ENCODE measurements at regions not wholly inside any gene's neighbourhood (a gene's known extent, or its start where the extent isn't known, plus 50 kb on each side); places are given as distances from the start of the nearest gene placed in this dataset.
"Not testable (repeated sequence)": the region's sequence is repeated elsewhere in the genome, so short reads cannot be mapped to it uniquely, and the experiment has no call there.

DNA sequence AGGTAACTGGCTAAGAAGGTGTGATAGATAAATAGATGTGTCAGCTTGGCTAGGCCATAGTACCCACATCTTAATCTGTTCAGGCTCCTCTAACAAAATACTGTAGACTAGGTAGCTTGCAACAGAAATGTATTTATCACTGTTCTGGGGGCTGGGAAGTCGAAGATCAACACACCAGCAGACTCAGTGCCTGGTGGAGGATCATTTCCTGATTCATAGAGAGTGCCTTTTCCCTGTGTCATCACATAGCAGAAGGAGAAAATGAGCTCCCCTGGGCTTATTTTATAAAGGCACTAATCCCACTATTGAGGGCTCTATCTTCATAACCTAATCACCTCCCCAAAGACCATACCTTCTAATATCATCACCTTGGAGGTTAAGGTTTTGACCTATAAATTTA, 532.7 kb upstream of the OLFM3 start:
- H3K27me3 ChIP-seq, result no peaks in the 10 kb centered on the region
- no peaks in the 10 kb centered on the region for H3K4me1 ChIP-seq
- no peak for DNase-seq (ENCODE audit: low spot score in 2 of 2)
- H3K36me3 ChIP-seq, result no peaks in the 10 kb centered on the region
- H3K27ac ChIP-seq, result no peak overlapping the region
- intact Hi-C loops (cut with DNase I; ENCODE audit: low total_unique reads), result no loop called here
- TF ChIP-seq POLR2A (IDR thresholded peaks at IDR 0.05) (no peak), POLR2AphosphoS5 (IDR thresholded peaks at IDR 0.05) (no peak)
- TF ChIP-seq, protein P1, sequence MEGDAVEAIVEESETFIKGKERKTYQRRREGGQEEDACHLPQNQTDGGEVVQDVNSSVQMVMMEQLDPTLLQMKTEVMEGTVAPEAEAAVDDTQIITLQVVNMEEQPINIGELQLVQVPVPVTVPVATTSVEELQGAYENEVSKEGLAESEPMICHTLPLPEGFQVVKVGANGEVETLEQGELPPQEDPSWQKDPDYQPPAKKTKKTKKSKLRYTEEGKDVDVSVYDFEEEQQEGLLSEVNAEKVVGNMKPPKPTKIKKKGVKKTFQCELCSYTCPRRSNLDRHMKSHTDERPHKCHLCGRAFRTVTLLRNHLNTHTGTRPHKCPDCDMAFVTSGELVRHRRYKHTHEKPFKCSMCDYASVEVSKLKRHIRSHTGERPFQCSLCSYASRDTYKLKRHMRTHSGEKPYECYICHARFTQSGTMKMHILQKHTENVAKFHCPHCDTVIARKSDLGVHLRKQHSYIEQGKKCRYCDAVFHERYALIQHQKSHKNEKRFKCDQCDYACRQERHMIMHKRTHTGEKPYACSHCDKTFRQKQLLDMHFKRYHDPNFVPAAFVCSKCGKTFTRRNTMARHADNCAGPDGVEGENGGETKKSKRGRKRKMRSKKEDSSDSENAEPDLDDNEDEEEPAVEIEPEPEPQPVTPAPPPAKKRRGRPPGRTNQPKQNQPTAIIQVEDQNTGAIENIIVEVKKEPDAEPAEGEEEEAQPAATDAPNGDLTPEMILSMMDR (IDR thresholded peaks at IDR 0.05), result no peak
- no peaks in the 10 kb centered on the region for H3K9me3 ChIP-seq
- H3K4me3 ChIP-seq, result no peak overlapping the region

DNA sequence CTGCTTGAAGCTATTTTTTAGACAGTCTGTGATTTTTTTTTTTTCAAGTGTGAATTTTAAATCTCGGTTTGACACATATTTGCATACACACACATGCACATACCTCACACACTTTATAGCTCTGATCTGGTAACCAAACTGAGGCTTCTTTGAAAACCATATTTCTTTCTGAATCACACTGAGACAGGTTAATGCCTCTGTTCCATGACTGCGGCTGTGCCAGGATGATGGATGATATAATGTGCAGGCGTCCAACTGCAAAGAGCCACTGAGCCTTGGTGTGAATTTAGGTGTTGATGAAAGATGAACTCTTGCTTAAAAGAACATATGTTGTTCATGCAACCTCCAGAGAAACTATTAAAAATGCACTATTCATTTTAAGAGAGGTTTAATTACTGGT, 504.0 kb upstream of the OLFM3 start:
- H3K36me3 ChIP-seq, result no peaks in the 10 kb centered on the region
- no peak for DNase-seq (ENCODE audit: low spot score in 2 of 2)
- intact Hi-C loops (cut with DNase I; ENCODE audit: low total_unique reads), result loop anchor here (10.0 kb wide), 1 partner anchor 384 kb away; no protein-coding TSS in a partner anchor
- H3K27me3 ChIP-seq, result no peaks in the 10 kb centered on the region
- no peak overlapping the region for H3K4me3 ChIP-seq
- no peak overlapping the region for H3K27ac ChIP-seq
- H3K4me1 ChIP-seq, result no peaks in the 10 kb centered on the region
- peaks cover 7 to 21% of the 10 kb centered on the region in 2 donors for H3K9me3 ChIP-seq
- TF ChIP-seq POLR2AphosphoS5 (IDR thresholded peaks at IDR 0.05) (no peak), POLR2A (IDR thresholded peaks at IDR 0.05) (no peak)
- TF ChIP-seq, protein P1 (IDR thresholded peaks at IDR 0.05), result no peak

GRCh38 chr1:102498929-102499328, 502.2 kb upstream of the OLFM3 start:
- Histone ChIP-seq H3K4me3 (no peak overlapping the region), H3K27me3 (no peaks in the 10 kb centered on the region), H3K27ac (no peak overlapping the region), H3K36me3 (no peaks in the 10 kb centered on the region), H3K9me3 (peaks cover 7 to 21% of the 10 kb centered on the region in 2 donors), H3K4me1 (no peaks in the 10 kb centered on the region)
- intact Hi-C loops (cut with DNase I; ENCODE audit: low total_unique reads), result no loop called here
- TF ChIP-seq POLR2A (IDR thresholded peaks at IDR 0.05) (no peak), POLR2AphosphoS5 (IDR thresholded peaks at IDR 0.05) (no peak)
- TF ChIP-seq, protein P1 (IDR thresholded peaks at IDR 0.05), result no peak
- DNase-seq (ENCODE audit: low spot score in 2 of 2), result no peak

DNA sequence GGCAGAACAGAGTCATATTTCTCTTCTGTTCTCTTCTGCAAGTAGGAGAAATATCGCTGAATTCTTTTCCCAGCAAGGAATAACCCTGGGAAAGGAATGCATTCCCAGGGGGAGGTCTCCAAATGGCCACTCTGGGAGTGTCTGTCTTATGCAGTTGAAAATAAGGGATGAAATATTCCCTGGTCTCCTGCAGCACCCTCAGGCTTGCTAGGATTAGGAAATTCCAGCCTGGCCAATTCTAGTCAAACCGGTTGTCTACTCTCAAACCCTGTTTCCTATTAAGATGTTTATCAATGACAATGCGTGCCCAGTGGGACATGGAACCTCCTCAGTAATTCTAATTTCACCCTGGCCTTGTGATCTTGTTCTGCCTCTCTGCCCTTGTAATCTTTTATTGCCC, 501.1 kb upstream of the OLFM3 start:
- H3K27ac ChIP-seq; H3K27me3 ChIP-seq; H3K4me3 ChIP-seq; intact Hi-C loops (cut with DNase I; ENCODE audit: low total_unique reads); H3K4me1 ChIP-seq; H3K36me3 ChIP-seq; DNase-seq (ENCODE audit: low spot score in 2 of 2): not testable (repeated sequence)
- peaks cover 7 to 21% of the 10 kb centered on the region in 2 donors for H3K9me3 ChIP-seq

DNA sequence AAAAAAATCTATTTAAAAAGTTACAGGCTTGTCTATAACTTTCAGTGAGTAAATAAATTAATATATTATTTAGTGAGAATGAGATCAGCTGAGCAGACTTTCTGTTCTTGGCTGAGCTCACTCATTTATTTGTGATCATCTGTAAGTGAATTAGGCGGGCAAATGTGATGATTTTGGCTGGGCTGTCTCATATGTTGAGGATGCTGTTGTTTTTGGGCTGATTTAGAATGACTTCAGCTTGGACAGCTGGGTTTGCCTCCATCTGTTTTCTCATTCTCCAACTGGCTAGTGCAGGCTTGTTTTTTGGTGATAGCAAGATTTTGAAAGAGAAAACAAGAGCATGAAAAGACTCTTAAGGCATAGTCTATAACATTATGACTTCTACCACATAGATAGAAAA, 475.8 kb upstream of the OLFM3 start:
- Histone ChIP-seq H3K36me3 (no peaks in the 10 kb centered on the region), H3K4me1 (no peaks in the 10 kb centered on the region), H3K4me3 (no peak overlapping the region), H3K27ac (no peak overlapping the region), H3K27me3 (no peaks in the 10 kb centered on the region), H3K9me3 (no peaks in the 10 kb centered on the region)
- TF ChIP-seq POLR2AphosphoS5 (IDR thresholded peaks at IDR 0.05) (no peak), POLR2A (IDR thresholded peaks at IDR 0.05) (no peak)
- TF ChIP-seq, protein P1 (IDR thresholded peaks at IDR 0.05), result no peak
- DNase-seq (ENCODE audit: low spot score in 2 of 2), result no peak
- intact Hi-C loops (cut with DNase I; ENCODE audit: low total_unique reads), result no loop called here

DNA sequence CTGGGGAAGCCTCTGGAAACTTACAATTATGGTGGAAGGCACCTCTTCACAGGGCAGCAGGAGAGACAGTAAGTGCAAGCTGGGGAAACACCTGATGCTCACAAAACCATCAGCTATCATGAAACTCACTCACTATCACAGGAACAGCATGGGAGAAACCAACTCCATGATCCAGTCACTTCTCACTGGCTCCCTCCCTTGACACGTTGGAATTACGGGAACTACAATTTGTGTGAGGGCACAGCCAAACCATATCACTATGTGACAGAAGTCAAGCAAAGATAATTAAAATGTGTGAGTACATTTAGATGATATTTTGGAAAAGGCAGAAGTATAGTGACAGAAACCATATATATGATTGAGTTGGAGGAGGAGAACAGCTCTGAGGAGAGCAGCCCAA, 474.0 kb upstream of the OLFM3 start:
- no peaks in the 10 kb centered on the region for H3K9me3 ChIP-seq
- H3K27ac ChIP-seq, result no peak overlapping the region
- intact Hi-C loops (cut with DNase I; ENCODE audit: low total_unique reads), result no loop called here
- H3K4me3 ChIP-seq, result no peak overlapping the region
- no peaks in the 10 kb centered on the region for H3K36me3 ChIP-seq
- H3K27me3 ChIP-seq, result no peaks in the 10 kb centered on the region
- DNase-seq (ENCODE audit: low spot score in 2 of 2), result no peak
- no peaks in the 10 kb centered on the region for H3K4me1 ChIP-seq
- TF ChIP-seq, protein P1 (IDR thresholded peaks at IDR 0.05), result no peak
- TF ChIP-seq POLR2AphosphoS5 (IDR thresholded peaks at IDR 0.05) (no peak), POLR2A (IDR thresholded peaks at IDR 0.05) (no peak)

Data from breast epithelium (tissue), 4 donors.